BE2C (cell line): ENCODE measurements at regions not wholly inside any gene's neighbourhood (a gene's known extent, or its start where the extent isn't known, plus 50 kb on each side); places are given as distances from the start of the nearest gene placed in this dataset.

Experiments
- DNase-seq: peaks from one replicate; pipeline ENCODE4 v3.0.0-alpha.2; 2020
- H3K27me3 ChIP-seq: fragments of 250-450 bp; sonication (Bioruptor Pico); 2 replicates; pipeline ENCODE4 v1.5.1; 2020; ENCODE audit warnings: mild to moderate bottlenecking
- H3K36me3 ChIP-seq: fragments of 250-450 bp; sonication (Bioruptor Pico); 2 replicates; pipeline ENCODE4 v1.5.1; 2020; ENCODE audit warnings: mild to moderate bottlenecking
- H3K4me1 ChIP-seq: fragments of 250-450 bp; sonication (Bioruptor Pico); 2 replicates; pipeline ENCODE4 v1.5.1; 2020
- H3K4me3 ChIP-seq: 2 replicates; pipeline ENCODE4 v1.5.1; 2011; ENCODE audit warnings: low read depth, low read length
- H3K9me3 ChIP-seq: fragments of 250-450 bp; sonication (Bioruptor Pico); 2 replicates; pipeline ENCODE4 v1.5.1; 2020
- TF ChIP-seq, protein P1 (sequence below): IDR thresholded peaks from 2 replicates; pipeline ENCODE4 v1.5.1; 2012; ENCODE audit warnings: mild to moderate bottlenecking, low read depth, low read length

- no peaks in the 10 kb centered on the region for H3K36me3 ChIP-seq
- no peaks in the 10 kb centered on the region for H3K9me3 ChIP-seq
- H3K4me3 ChIP-seq: no peak overlapping the region
- TF ChIP-seq, protein P1, sequence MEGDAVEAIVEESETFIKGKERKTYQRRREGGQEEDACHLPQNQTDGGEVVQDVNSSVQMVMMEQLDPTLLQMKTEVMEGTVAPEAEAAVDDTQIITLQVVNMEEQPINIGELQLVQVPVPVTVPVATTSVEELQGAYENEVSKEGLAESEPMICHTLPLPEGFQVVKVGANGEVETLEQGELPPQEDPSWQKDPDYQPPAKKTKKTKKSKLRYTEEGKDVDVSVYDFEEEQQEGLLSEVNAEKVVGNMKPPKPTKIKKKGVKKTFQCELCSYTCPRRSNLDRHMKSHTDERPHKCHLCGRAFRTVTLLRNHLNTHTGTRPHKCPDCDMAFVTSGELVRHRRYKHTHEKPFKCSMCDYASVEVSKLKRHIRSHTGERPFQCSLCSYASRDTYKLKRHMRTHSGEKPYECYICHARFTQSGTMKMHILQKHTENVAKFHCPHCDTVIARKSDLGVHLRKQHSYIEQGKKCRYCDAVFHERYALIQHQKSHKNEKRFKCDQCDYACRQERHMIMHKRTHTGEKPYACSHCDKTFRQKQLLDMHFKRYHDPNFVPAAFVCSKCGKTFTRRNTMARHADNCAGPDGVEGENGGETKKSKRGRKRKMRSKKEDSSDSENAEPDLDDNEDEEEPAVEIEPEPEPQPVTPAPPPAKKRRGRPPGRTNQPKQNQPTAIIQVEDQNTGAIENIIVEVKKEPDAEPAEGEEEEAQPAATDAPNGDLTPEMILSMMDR: no peak
- H3K27me3 ChIP-seq: no peaks in the 10 kb centered on the region
- DNase-seq: no peak
- peaks cover 5% of the 10 kb centered on the region; the same call in 1 of the 2 replicates for H3K4me1 ChIP-seq
These were observed 198.4 kb upstream of the FOXN3 start for GRCh38 chr14:89615421-89615820.

GRCh38 chr14:89614009-89614691, 197.1 kb upstream of the FOXN3 start:
- no peaks in the 10 kb centered on the region for H3K27me3 ChIP-seq
- TF ChIP-seq, protein P1: no peak
- H3K9me3 ChIP-seq: no peaks in the 10 kb centered on the region
- no peak overlapping the region for H3K4me3 ChIP-seq
- DNase-seq: no peak
- no peaks in the 10 kb centered on the region for H3K36me3 ChIP-seq
- peaks cover 5% of the 10 kb centered on the region; the same call in 1 of the 2 replicates for H3K4me1 ChIP-seq

- Histone ChIP-seq H3K4me1 (peaks cover 5% of the 10 kb centered on the region; the same call in 1 of the 2 replicates), H3K4me3 (no peak overlapping the region), H3K36me3 (no peaks in the 10 kb centered on the region), H3K27me3 (no peaks in the 10 kb centered on the region), H3K9me3 (no peaks in the 10 kb centered on the region)
- DNase-seq: no peak
- TF ChIP-seq, protein P1: no peak
These were observed 196.4 kb upstream of the FOXN3 start for GRCh38 chr14:89613260-89614008.

DNA sequence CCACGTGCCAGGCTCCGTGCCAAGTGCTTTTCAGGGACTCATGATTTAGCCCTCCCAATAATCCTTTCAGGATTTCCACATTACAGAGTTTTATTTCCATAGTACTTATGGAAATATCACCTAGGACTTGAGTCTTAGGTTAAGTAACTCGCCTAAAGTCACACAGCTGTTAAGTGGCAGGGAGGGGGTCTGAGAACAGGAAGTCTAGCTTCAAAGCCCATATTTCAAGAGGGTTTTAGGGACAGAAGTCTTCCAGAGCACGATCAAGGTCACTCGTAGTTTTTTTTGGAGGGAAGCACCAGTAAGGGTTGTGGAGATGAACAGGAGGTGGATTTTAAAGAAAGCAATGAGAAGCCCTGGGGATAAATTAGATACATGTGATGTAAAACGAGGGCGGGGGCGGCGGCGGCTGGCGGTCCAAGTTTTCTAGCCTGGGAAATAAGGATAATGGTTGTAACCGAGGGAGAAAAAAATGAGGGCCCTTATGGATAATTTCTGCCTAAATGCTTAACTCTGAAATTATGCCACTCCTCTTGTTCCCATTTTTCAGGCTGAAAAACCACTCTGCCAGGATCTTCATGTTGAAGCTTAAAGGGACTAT, 192.6 kb upstream of the FOXN3 start:
- no peaks in the 10 kb centered on the region for H3K27me3 ChIP-seq
- H3K4me3 ChIP-seq: no peak overlapping the region
- TF ChIP-seq, protein P1: no peak
- no peak for DNase-seq
- no peaks in the 10 kb centered on the region for H3K4me1 ChIP-seq
- H3K9me3 ChIP-seq: no peaks in the 10 kb centered on the region; the same call in 1 of the 2 replicates
- no peaks in the 10 kb centered on the region for H3K36me3 ChIP-seq

DNA sequence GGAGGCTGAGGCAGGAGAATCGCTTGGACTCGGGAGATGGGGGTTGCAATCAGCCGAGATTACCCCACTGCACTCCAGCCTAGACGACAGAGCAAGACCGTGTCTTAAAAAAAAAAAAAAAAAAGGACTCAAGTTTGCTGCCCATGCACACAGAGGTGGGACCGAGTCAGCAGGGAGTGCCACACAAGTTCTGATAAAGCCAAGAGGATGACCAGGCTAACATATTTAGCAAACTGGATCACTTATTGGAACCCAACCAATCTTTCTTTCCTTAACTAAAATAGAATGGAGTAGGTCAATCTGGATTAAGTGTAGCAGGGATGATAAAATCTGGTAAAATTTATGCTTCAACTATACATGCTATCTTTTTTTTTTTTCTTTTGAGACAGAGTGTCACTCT, 190.4 kb upstream of the FOXN3 start:
- TF ChIP-seq, protein P1: no peak

More for the DNA sequence above, 190.4 kb upstream of the FOXN3 start:
- no peaks in the 10 kb centered on the region for H3K27me3 ChIP-seq
- H3K4me1 ChIP-seq: no peaks in the 10 kb centered on the region
- H3K9me3 ChIP-seq: no peaks in the 10 kb centered on the region; the same call in 1 of the 2 replicates
- no peak for DNase-seq
- H3K4me3 ChIP-seq: no peak overlapping the region
- H3K36me3 ChIP-seq: no peaks in the 10 kb centered on the region
